ENCODE measurements at regions not wholly inside any gene's neighbourhood (a gene's known extent, or its start where the extent isn't known, plus 50 kb on each side); places are given as distances from the start of the nearest gene placed in this dataset.

- TF ChIP-seq CTCF (IDR thresholded peaks at IDR 0.05 in 2 of 3, conservative IDR thresholded peaks at IDR 0.05 in 1 of 3; ENCODE audit: control insufficient read depth in 2 of 3, extremely low read depth in 1 of 3, insufficient read depth in 1 of 3, low read depth in 3 of 3, low read length in 3 of 3) (no peak), RAD21 (IDR thresholded peaks at IDR 0.05; ENCODE audit: insufficient read depth, low read depth, low read length) (no peak), FOXM1 (IDR thresholded peaks at IDR 0.05; ENCODE audit: low read depth, low read length) (no peak), POLR2A (IDR thresholded peaks at IDR 0.05; ENCODE audit: low read depth, low read length) (no peak), NFIC (IDR thresholded peaks at IDR 0.05; ENCODE audit: low read depth, low read length) (no peak), TCF7 (IDR thresholded peaks at IDR 0.05; ENCODE audit: borderline replicate concordance) (no peak), SUPT20H (IDR thresholded peaks at IDR 0.05; ENCODE audit: borderline replicate concordance, control insufficient read depth, low read depth, low read length) (no peak), REST (IDR thresholded peaks at IDR 0.05; ENCODE audit: low read depth, low read length) (no peak), MAX (IDR thresholded peaks at IDR 0.05; ENCODE audit: low read depth, low read length) (no peak)
Observed at GRCh38 chrX:16524316-16524715, 125.6 kb upstream of the S100G start.

Measured in GM12878 (cell line).